ENCODE measurements at regions not wholly inside any gene's neighbourhood (a gene's known extent, or its start where the extent isn't known, plus 50 kb on each side); places are given as distances from the start of the nearest gene placed in this dataset.
"Not testable (repeated sequence)": the region's sequence is repeated elsewhere in the genome, so short reads cannot be mapped to it uniquely, and the experiment has no call there.

DNA sequence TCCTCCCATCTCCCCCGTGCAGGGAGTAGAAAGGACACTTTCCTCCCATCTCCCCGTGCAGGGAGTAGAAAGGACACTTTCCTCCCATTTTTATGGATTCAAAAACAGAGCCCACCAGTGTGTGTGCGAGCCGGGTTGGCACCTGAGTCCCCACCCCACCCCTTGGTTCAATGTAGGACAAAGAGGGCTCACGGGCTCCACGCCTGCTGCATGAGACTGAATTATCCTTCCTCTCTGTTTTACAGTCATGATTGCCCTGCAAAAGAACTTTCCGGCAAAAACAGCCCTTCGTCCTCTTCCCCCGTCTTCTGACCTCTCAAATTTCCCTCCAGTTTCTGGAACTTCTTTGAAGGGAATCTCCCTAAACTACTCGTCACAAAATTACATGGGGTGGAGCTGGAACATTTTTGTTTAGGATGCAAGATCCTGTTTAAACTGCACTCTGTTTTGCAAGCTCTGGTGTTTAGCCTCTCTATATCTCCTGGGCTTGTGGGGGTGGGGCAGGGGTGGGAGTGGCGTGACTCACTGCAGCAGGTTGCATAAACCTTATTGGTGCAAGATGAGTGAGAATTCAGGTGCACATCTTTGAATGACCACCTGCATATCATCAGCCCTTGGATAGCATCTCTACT lies 99.8 kb downstream of the PSMG1 start:
- no peak for DNase-seq (ENCODE audit: low read depth)

DNA sequence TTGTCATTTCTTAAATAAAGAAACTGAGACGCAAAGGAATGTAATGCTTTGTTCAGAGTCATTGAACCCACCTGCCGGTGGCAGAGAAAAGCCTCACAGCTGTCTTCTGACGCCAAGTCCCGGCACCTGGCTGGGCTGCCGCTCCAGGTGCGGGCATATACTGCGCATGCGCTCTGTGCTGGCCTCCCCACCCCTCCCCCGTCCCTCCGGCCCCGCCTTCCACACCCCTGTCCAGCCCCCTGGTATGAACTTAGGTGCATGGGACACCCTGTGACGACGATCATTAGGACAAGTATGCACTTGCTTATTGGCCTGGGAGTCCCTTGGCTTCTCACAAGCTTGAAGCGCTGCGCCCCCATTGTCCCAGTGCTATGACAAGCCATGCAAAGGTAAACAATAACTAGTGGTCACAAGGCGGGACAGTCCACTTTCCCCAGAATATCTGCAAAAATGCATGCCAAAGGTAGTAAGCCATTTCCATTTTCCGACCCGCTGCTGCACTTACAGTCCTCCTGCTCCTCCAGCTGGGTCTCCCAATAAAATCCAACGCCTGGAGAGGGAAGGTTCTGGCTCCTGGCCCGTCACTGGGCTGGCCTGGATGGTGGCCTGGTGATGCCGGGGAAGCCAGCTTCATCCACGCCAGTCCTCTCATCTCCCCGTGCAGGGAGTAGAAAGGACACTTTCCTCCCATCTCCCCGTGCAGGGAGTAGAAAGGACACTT lies 100.4 kb downstream of the PSMG1 start:
- no peak for DNase-seq (ENCODE audit: low read depth)

DNA sequence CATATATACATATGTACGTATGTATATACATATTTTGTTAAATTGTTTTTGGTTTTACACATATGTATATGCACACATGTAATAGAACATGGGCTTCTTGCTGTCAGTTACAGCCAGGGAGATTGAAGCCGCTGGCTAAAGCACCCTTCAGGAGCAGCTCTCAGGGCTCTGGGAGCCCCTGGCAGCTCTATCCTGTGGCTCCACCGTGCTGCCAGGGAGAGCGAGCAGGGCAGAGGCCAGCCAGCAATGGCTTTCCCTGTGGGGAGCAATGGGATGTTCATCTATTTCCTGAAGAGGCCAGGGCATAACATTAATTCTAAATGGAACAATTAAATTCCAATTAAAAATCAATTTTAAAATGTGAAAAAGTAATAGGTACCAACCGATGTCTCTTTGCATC lies 102.9 kb downstream of the PSMG1 start:
- no peak for DNase-seq (ENCODE audit: low read depth)

DNA sequence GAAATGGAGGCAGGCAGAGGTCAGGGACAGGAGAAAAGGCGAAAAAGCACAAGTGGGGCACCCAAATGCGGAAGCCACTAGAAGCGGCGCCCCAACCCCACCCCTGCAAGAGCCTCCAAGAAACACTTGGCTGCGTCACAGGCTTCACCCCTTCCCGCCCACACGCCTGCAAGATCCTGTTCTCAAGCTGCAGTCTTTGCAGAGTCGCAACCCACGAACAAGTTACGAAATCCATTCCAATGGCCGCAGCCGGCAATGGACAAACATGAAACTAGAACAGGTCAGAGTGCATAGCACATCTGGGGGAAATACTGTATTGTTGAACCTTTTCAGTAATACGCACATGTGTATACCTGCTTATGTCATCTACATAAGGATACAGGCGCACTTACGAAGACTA lies 103.6 kb downstream of the PSMG1 start:
- DNase-seq (ENCODE audit: low read depth): no peak

DNA sequence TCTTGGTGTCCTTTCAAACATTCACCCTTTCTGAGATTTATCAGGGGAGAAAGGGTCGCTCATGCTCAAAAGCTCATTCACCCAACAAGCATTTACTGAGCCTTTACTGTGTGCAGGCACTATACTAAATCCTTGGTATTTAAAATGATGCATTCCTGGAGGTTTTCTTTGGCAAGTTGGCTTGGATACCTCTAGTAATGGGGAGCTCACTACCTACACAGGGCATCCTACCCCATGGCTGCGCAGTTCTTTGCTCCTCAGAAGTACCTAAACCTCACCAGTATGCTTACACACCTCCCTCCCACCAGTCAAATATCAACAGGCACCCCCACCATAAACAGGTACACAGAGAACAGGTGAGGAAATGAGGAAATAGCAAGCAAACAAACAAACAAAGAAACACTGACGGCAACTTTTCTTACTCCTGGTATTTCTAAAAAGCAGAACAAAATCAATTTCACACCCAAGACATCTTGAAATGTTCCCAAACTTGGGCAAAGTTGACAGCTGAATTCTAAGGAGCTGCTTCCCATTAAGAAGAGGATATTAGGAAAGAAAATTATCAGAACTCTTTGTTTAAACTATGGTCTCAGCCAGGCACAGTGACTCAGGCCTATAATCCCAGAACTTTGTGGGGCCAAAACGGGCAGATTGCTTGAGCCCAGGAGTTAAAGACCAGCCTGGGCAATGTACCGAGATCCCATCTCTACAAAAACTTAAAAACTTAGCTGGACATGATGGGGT lies 104.8 kb downstream of the PSMG1 start:
- no peak for DNase-seq (ENCODE audit: low read depth)

DNA sequence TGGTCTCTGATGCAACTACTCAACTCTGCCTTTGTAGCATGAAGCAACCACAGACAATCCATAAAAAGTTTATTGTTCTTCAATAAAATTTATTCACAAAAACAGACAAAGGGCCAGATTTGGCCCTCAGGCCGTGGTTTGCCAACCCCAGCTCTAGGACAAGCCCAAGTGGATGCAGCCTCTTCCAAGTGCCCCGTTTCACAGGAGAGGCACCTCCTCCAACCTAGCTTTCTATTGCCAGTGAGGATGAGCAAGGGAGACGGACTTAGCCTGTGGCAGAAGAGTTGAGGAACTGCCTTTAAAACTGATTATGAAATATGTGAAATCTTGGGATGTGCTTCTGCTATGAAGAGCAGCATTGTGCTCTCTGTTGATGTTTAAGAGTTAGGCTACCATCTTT lies 105.4 kb downstream of the PSMG1 start:
- no peak for DNase-seq (ENCODE audit: low read depth)

DNA sequence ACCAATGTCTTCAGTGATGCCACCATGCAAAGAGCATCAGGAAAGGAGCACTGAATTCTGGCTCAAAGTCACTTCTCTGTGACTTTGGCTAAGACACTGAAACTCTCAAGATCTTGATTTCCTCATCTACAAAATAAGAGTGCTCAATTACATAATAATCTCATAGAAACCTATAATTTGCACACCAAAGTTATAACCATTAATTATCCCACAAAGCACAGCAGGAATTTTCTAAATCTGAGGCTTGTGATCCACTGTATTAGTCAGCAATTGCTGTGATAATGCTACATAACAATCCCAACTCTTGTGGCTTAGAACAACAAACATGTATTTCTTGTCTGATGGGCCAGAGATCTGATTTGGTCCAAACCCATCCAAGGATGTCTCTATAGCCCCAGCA lies 108.7 kb downstream of the PSMG1 start:
- no peak for DNase-seq (ENCODE audit: low read depth)

DNA sequence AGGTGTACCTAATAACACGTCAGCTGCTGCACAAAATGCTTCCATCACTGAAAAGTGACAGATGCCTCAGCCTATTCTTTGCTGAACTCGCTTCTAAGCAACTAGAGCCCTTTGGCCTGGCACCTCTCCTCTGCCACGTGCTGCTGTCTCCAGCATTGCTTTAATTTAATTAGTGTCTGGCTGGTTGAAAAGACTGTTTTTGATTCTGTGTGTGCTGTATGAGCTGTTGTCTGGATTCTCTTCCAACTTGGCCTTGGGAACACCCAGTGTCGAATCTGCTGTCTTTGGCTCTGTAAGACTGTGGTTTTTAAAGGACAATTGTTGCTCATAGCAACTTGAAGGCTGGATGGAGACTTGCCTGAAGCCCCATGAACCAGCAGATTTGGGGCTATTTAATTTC lies 109.5 kb downstream of the PSMG1 start:
- no peak for DNase-seq (ENCODE audit: low read depth)

DNA sequence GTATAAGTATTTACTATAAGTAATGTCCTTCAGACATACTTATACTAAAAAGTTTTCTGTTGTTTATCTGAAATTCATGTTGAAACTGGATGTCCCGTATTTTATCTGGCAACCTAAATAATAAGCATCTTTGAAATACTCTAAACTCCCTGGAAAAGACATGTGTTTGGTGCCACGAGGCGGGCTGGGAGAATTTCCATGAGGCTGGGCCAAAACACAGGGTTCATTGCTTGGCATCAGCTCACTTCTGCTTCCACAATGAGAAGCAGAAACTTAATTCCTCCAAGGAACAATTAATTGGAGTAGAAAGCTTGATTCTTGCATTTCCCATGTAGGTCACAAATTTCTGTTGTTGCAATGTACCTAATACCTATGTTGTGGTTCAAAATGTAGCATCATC lies 110.2 kb downstream of the PSMG1 start:
- DNase-seq (ENCODE audit: low read depth): no peak

DNA sequence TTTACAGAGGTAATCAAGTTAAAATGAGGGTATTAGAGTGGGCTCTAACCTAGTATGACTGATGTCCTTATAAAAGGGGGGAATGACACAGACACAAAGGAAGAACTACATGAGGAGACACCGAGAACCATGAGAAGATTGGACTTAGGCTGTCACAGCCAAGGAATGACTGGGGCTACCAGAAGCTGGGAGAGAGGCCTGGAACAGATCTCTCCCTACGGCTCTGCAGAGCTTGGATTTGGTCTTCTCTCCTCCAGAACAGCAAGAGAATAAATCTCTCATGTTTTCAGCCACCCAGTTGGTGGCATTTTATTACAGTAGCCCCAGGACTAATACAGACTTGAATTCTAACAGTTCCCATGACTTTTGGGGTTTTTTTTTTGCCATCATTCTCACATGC lies 110.8 kb downstream of the PSMG1 start:
- DNase-seq (ENCODE audit: low read depth): no peak

DNA sequence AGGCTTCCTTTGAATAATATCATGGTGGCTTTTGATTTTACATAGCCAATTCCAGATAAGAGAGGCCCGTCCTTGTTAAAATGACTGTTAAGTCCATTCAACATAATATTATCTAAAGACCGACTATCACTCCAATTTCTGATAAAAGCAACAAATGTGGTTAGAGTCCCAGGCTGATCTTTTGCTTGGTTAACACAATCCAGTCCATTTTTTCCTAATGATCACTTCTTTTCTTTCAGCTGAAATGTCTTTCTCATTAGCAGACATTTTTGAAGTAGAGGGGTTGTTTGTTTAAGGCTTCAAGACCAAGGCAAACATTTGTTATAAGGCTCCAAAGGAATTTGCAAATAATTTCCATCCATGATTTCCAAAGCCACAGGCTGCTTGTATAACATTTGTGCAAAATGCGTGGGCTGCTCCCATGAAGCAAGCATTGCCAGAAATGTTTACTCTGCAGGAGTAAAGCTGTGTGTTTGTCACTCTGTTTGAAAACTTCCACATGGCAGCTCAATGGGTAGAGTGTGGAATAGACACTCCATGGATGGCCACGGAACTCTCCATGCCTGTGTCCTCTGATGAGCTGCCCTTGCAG lies 111.5 kb downstream of the PSMG1 start:
- DNase-seq (ENCODE audit: low read depth): no peak

DNA sequence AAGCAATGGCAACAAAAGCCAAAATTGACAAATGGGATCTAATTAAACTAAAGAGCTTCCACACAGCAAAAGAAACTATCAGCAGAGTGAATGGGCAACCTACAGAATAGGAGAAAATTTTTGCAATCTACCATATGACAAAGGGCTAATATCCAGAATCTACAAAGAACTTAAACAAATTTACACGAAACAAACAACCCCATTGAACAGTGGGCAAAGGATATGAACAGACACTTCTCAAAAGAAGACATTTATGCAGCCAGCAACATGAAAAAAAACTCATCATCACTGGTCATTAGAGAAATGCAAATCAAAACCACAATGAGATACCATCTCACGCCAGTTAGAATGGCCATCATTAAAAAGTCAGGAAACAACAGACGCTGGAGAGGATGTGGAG lies 113.4 kb downstream of the PSMG1 start:
- DNase-seq (ENCODE audit: low read depth): not testable (repeated sequence)

DNA sequence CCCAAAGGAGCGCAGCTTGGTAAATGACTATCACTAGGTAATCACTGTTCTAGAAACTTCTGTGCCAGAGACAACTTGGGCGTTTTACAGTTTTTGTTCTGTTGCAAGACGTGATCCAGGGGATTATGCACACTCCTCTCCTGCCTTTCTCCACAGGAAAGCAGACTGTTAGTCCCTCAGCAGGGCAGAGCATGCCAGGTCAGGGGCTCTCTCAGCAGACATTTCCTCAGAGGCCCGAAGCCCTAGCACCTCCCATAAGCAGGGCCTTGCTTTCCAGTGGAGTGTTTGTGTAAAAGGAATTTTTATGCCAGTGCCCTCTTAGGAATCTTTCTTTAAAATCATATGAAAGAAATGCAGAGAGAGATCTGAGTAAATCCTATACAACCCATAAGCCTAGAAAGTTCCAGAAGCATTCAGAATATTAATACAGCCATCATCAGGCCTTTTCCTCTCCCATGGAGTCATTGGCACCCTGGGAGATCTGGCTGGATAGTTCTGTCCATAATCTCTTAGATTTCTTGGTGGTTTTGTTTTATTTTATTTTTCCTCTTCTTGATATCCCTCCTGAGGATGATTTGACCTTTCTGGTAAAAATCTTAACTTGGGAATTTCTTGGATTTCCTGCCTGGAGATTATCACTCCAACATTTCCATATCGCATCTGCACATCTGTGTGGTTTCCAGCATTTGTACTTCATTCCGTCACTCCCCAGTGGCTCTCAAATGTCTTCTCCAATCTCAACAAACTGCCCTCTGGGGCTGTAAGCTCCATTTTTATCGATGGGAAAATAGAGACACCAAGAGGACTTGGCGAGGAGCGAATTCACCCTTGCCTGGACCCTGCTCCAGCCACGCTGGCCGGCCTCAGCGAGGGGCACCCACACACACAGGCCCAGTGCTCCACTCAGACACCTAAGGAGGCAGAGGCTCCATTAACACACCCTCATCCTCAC lies 116.1 kb downstream of the PSMG1 start:
- no peak for DNase-seq (ENCODE audit: low read depth)

DNA sequence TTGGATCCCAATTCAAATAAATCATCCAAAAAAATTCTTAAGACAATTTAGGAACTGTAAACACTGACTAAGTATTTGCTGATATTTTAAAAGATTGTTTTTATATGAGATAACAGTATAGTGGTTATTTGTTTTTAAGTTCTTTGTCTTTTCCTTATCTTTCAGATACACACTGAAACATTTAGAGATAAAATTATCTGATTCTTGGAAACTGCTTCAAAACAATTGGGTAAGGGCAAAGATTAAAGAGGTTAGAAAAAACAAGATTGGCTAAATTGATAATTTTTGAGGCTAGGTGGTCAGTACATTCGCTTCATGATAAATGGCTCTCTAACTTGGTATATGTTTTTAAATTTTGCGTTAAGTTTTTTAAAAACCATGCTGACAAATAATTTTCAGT lies 117.3 kb downstream of the PSMG1 start:
- no peak for DNase-seq (ENCODE audit: low read depth)

DNA sequence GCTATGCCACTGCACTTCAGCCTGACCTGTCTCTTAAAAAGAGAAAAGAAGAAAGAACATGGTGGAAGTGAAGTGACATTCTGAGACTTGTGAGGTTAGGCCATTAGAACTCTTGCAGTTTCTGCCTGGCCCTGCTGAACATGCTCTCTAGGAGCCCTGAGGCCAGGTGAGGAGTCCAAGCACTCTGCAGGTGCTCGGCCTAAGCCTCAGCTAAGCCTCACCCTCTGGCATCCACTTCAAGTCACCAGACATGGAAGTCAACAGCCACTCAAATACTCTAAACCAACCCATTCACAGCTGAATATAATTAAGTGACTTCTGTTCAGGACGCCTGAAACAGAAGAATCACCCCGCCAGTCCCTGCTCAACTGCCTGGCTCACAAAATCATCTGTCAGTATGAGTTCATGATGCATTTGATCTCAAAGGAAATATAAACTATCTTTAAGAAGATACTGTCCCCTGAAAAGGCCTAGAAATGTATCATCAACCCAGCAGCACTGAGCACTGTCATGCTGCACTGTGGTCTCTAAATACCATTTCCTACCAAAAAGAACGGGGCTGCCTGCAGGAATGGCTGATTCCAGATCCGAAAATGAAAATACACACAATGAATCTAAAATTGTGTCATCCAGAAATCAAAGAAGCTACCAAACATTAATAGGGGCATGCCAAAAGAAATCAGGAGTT lies 118.8 kb downstream of the PSMG1 start:
- no peak for DNase-seq (ENCODE audit: low read depth)

DNA sequence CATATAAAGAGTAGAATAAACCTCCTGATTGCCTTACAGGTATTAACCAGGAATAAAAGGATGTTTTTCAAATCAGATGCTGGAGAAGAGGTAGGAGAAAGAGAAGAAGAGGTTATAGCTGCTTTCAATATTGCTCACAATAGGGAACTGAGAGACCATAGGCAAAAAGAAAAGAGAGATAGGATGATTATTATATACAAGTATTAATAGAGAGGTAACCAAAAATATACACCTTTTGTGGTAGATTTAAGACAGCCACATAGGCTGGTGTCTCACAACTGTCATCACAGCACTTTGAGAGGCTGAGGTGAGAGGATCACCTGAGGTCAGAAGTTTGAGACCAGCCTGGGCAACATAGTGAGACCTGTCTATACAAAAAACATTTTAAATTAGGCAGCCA lies 119.7 kb downstream of the PSMG1 start:
- DNase-seq (ENCODE audit: low read depth): no peak

DNA sequence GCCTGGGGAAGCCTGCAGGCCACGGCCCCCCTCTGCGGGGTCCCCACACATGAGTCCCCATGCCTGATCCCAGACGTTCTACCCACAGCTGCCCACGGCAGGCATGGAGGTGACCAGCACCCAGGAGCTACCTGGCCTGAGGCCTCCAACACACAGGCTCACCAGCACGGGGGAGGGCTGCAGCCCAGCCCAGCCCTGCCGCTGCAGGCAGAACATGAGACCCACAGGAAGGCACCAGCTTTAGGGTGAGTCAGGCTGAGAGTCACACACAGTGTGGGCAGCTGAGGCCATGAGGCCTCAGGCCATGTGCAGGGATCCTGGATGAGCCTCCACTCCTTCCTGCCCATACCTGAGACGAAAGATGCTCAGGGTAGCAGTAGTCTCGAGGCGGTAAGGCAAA lies 121.1 kb downstream of the PSMG1 start:
- peak; percentile 18 for DNase-seq (ENCODE audit: low read depth)

DNA sequence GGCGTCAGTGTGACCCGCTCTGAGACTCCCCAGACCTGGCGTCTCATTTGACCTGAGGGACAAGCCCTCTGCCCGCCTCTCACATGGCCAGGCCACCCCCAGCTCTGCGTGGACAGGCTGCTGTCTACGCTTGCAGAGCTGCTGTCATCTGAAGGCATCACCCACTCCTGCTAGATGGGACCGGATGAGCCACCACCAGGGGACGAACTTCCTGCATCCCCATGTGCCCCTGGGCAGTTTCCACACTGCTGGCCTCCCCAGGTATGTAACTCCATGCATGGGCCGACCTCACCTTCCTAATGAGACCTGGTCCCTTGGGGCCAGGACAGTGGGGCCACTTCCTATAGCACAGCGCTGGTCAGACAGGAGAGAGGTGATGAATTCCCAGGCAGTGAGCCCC lies 121.5 kb downstream of the PSMG1 start:
- no peak for DNase-seq (ENCODE audit: low read depth)

DNA sequence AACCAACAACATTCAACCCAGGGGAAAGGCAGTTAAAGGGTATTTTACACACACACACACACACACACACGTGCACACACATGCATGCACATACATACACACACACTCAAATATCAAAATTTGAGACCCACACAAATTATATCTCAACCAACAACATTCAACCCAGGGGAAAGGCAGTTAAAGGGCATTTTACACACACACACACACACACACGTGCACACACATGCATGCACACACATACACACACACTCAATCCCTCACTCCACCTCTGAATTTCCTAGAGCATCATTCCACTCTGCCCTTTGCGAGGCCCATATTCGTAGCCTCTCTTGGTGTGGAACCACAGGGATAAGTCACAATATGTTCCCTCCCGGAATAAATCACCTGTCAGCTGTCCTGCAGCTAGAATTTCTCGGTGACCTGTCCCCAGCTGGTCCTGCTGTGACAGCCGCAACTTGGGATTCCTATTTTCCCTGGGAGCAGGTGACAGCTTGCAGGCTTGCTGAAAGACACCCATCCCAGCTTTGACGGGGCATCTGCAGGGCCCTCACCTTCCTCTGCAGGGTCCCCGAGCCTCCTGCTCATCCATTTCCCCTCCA lies 122.7 kb downstream of the PSMG1 start:
- DNase-seq (ENCODE audit: low read depth): no peak

DNA sequence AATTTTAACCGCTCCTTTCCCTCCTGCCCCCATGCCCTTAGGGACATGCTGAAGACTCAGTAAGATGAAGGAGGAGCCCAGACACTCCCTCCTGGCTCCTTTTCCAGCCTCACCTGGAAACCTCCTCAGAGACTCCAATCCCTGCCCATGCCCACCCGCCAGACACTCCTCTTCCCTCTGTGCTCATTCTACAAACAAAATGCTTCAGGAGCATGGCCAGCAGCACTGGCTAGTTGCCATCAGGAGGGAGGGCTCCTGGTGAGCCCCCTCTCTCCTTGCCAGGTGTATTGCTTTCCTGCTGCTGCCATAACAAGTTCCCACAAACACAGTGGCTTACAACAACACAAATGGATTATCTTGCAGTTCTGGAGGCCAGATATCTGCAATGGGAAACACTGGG lies 126.1 kb downstream of the PSMG1 start:
- no peak for DNase-seq (ENCODE audit: low read depth)

Data from HT1080 (cell line).